ENCODE measurements at regions not wholly inside any gene's neighbourhood (a gene's known extent, or its start where the extent isn't known, plus 50 kb on each side); places are given as distances from the start of the nearest gene placed in this dataset.

DNA sequence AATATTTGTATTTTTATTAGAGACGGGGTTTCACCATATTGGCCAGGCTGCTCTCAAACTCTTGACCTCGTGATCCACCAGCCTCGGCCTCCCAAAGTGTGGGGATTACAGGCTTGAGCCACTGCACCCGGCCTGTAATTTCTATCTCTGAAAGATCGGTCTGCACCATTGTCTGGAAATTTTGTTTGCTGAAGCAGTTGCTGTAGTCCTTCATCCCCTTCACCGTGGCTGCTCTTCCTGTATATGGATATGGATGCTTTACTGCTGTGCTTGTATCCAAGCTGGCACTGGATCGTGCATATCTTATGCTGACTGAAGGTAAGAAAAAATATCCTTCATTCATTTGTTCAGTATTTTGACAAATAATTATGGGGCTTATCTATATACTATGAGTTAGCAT lies 338.4 kb upstream of the GNPDA2 start:
- DNase-seq (ENCODE audit: low spot score) (no peak), ATAC-seq (ENCODE audit: low FRiP score) (no peak)
- TF ChIP-seq, protein P1, sequence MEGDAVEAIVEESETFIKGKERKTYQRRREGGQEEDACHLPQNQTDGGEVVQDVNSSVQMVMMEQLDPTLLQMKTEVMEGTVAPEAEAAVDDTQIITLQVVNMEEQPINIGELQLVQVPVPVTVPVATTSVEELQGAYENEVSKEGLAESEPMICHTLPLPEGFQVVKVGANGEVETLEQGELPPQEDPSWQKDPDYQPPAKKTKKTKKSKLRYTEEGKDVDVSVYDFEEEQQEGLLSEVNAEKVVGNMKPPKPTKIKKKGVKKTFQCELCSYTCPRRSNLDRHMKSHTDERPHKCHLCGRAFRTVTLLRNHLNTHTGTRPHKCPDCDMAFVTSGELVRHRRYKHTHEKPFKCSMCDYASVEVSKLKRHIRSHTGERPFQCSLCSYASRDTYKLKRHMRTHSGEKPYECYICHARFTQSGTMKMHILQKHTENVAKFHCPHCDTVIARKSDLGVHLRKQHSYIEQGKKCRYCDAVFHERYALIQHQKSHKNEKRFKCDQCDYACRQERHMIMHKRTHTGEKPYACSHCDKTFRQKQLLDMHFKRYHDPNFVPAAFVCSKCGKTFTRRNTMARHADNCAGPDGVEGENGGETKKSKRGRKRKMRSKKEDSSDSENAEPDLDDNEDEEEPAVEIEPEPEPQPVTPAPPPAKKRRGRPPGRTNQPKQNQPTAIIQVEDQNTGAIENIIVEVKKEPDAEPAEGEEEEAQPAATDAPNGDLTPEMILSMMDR (IDR thresholded peaks at IDR 0.05), result no peak

DNA sequence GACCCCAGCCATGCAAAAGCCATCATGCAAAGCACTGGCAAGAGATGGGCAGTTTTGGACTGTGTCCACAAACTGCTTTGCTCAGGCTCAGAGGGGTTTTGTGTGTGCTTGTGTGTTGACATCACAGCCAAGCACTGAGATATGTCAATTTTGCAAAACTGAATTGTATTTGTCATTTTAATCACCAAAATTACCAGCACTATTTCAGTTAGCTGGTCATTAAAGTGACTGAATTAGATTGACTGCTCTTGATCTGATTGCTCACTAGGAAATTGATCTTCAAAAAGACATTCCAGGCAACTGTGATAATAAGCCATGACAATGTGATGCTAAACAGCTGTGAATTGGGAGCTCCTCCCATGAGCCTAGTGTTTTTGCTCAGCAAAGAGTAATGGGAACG lies 337.3 kb upstream of the GNPDA2 start:
- TF ChIP-seq, protein P1 (IDR thresholded peaks at IDR 0.05), result no peak
- DNase-seq (ENCODE audit: low spot score), result no peak
- ATAC-seq (ENCODE audit: low FRiP score), result no peak

DNA sequence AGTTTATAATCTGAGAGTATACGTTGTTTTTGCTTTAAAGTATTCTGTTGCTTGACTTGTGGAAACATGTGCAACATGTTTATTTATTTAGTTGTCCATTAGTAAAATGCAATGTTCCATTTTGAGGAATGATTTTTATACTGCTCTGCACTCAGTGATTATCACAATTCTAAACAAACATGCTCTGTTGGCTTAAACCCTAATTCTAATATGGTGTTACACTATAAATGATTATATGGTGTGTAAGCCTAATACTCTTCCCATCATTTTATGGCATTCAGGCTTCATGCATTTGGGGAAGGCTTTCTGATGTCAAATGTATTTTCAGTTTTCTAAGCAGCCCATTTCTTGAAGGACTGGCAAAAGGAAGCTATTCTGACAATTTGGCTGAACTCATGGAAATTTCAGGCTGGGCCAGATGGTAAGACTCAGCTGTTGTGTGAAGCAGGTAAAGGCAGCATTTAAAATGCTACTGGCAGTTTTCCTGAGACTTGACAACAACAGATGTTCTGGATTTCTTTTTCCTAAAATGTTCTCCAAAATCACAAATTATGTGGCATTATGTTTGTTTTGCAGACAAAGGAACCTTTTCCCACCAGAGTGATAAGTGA lies 336.7 kb upstream of the GNPDA2 start:
- DNase-seq (ENCODE audit: low spot score), result no peak
- TF ChIP-seq, protein P1 (IDR thresholded peaks at IDR 0.05), result no peak
- ATAC-seq (ENCODE audit: low FRiP score), result no peak

DNA sequence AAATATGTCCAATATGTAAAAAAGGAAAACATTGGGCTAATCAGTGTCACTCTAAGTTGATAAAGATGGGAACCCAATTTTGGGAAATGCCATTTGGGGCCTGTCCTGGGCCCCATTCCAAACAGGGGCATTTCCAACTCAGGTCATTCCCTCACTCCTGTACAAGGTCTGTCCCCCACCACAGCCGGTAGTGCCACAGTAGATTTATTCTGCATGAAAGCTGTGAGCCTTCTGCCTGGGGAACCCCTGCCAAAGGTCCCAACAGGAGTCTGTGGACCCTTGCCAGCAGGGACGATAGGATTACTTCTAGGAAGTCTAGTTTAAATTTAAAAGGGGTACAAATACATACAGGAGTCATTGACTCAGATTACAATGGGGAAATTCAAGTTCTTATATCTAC lies 317.6 kb upstream of the GNPDA2 start:
- ATAC-seq (ENCODE audit: low FRiP score) (no peak), DNase-seq (ENCODE audit: low spot score) (no peak)
- TF ChIP-seq, protein P1 (IDR thresholded peaks at IDR 0.05), result no peak

DNA sequence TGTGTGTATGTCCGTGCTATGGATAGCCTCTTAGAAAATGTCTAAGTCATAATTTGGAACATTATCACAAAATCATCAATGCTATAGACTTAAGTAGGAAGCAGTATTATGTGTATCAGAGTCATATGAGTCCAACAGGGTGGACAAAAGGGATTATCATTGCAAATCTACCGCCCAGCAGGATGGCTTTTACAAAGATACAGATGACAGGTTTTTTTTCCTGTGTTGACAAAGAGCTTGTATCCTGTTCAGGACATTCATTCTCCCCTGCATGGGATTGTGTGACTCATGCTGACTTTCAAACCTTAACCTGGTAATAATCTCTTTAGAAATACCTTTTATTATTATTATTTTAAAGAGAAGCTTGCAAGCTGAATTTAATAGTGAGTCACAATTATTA lies 310.3 kb upstream of the GNPDA2 start:
- no peak for DNase-seq (ENCODE audit: low spot score)

DNA sequence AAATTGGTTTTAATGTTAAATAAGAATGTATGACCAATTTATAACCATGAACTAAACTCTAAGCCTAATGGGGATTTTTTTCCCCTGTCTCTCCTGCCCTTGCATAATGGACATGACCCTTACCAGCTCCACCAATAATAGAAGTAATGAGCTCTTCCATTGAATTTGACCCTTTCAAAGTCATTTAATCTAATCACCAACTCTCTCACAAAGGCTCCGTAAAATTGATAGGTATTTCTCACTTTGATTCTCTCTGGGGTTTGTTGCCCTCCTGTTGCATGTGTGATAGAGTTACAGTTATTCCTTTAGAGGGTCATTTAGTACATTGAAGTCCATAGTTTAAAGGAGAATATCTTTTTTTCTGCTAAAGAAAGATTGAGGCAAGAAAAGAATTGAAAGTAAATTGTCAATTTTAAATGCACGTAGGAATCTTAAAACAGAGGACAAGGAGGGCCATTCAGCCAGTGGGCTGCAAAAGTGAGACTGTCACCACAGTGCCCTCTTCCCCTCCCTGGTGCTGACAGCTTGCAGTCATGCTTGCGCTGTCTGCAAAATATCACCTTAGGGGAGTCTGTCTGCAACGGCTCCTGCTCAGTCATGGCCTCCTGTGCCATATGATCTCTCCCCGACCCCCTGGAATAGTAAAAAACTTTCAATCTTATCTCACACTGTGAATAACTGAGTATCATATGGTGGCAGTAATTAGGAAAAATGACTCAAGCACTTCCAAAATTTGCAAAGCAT lies 307.5 kb upstream of the GNPDA2 start:
- no peak for DNase-seq (ENCODE audit: low spot score)
- TF ChIP-seq, protein P1 (IDR thresholded peaks at IDR 0.05), result no peak
- ATAC-seq (ENCODE audit: low FRiP score), result no peak

More for the DNA sequence above, 310.3 kb upstream of the GNPDA2 start:
- TF ChIP-seq, protein P1 (IDR thresholded peaks at IDR 0.05), result no peak
- ATAC-seq (ENCODE audit: low FRiP score), result no peak

DNA sequence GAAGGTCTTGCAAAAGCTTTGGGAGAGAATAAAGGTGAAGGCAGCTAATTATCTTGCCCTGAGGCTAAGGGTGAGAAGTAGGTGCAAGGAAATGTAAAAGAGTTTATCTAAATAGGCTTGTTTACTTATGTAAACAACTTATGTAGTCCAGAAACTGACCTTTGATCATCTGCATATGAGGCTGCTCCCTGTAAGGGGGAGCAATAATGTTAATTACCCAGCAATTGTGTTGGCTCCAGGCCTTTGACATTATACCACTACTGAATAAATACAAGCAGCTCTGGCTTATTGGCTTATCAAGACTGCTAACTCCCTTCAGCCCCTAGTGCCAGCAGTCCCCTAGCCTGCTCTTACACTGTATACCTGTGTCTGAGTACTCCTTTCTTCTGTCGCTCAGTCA lies 303.7 kb upstream of the GNPDA2 start:
- no peak for ATAC-seq (ENCODE audit: low FRiP score)
- no peak for DNase-seq (ENCODE audit: low spot score)
- TF ChIP-seq, protein P1 (IDR thresholded peaks at IDR 0.05), result no peak
